B cell (primary cell): ENCODE measurements at regions not wholly inside any gene's neighbourhood (a gene's known extent, or its start where the extent isn't known, plus 50 kb on each side); places are given as distances from the start of the nearest gene placed in this dataset.

Source experiments
- EZH2 ChIP-seq: IDR thresholded peaks from 2 replicates; pipeline ENCODE4 v1.6.1; 2012; ENCODE audit warnings: borderline replicate concordance, low read depth, mild to moderate bottlenecking, moderate library complexity, low read length; ENCODE audit not compliant: insufficient read depth, poor library complexity, severe bottlenecking
- TF ChIP-seq, protein P1 (sequence below): fragments of 200-600 bp; IDR thresholded peaks from one replicate; pipeline ENCODE4 v1.8.0; 2022; ENCODE audit warnings: antibody characterized with exemption, mild to moderate bottlenecking

DNA sequence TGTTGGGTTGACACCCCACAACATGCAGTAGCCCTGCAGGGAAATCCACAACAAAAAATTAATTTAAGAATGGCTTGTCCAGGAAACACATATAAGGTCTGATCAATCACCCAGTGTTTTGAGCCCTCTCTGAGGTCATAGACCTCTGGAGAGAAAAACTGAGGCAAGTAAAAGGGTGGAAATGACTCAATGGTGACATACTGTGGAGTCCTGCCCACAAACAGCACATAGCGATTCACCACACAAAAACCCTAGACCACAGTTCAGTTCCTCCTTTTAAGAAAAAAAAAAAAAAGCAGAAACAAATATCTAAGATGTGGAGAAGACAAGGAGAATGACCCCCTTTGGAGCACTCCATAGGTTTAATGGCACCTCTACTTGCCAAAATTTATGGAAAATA is 2691.0 kb downstream of the PCDH7 start:
- TF ChIP-seq, protein P1, sequence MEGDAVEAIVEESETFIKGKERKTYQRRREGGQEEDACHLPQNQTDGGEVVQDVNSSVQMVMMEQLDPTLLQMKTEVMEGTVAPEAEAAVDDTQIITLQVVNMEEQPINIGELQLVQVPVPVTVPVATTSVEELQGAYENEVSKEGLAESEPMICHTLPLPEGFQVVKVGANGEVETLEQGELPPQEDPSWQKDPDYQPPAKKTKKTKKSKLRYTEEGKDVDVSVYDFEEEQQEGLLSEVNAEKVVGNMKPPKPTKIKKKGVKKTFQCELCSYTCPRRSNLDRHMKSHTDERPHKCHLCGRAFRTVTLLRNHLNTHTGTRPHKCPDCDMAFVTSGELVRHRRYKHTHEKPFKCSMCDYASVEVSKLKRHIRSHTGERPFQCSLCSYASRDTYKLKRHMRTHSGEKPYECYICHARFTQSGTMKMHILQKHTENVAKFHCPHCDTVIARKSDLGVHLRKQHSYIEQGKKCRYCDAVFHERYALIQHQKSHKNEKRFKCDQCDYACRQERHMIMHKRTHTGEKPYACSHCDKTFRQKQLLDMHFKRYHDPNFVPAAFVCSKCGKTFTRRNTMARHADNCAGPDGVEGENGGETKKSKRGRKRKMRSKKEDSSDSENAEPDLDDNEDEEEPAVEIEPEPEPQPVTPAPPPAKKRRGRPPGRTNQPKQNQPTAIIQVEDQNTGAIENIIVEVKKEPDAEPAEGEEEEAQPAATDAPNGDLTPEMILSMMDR = no peak
- no peak for TF ChIP-seq EZH2
